HG03469 (cell line): ENCODE measurements at regions not wholly inside any gene's neighbourhood (a gene's known extent, or its start where the extent isn't known, plus 50 kb on each side); places are given as distances from the start of the nearest gene placed in this dataset.

ENCODE experiments used
- ATAC-seq: cut with Tn5 transposase; IDR thresholded peaks from one replicate; pipeline ENCODE4 v1.9.1; 2021; ENCODE audit warnings: mild to moderate bottlenecking, moderate library complexity, moderate number of reproducible peaks; ENCODE audit not compliant: unreplicated experiment

DNA sequence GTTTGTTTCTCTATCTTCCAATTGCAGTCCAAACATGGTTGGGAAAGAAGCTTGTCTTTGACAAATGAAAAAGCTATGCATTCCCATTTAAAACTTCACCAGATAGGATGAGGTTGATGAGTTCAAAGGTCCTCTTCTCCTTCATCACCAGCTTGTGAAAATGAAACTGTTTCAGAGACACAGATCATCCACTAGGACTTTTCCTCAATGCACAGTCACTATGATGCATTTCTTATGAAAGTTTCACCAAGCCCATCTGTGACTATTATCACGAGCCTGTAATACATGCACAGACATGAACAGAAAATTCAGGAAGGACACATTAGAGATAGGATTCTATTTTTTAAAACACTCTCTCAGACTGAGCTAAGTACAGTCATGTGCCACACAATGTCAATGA, 644.4 kb downstream of the PLCL1 start:
- ATAC-seq = no peak

DNA sequence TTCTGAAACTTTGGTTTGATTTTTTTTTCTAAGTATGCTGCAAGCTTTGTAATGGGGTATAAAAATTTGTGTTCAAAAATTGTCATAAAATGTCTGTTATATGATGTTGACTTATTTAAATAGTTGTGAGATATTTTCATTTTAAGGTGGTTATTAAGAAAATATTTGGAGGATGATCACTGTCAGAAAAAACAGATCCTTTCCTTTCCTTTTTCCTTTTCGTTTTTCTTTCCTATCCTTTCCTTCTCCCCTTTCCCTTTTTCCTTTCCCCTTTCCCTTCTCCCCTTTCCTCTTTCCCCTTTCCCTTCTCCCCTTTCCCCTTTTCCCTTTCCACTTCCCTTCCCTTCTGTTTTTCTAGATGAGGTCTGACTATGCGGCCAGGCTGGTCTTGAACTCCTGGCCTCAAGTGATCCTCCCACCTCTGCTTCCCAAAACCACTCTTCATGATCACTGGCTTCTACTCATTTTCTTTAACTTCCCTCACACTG, 640.5 kb downstream of the PLCL1 start:
- no peak for ATAC-seq

DNA sequence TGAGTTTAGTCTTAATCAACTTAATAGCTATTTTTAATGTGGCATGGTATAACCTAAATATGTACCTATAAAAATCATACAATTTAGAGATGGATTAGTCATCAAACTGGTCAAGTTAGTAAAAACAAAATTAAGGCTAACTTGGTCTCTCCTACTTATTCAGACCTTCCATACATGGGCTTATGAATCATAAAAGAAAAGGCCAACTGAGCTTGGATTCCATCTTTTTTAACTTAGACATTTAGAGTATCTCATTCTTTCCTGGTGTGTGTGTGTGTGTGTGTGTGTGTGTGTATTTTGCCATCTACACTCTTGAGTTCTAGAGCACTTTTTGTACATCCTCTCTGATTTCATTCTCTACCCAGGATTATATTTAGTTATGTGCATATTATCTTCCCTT, 637.5 kb downstream of the PLCL1 start:
- ATAC-seq = no peak

DNA sequence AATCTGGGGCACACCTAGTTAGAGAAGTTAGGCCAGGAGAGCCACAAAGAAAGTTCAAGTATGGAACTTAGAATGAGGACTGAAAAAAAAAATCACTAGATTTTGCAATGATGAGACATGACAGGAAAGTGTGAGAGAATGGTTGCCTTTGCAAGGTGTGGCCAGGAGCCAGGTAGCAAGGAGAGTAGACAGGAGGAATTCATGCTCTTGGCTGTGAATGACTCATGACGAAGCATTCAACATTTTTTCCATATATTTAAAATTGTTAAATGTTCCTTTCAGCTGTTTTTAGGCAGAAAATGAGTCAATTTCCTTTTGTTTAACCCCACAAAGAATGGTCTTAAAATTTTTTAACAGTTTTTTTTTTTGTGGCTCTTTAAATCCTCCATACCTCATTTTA, 636.9 kb downstream of the PLCL1 start:
- ATAC-seq = no peak

DNA sequence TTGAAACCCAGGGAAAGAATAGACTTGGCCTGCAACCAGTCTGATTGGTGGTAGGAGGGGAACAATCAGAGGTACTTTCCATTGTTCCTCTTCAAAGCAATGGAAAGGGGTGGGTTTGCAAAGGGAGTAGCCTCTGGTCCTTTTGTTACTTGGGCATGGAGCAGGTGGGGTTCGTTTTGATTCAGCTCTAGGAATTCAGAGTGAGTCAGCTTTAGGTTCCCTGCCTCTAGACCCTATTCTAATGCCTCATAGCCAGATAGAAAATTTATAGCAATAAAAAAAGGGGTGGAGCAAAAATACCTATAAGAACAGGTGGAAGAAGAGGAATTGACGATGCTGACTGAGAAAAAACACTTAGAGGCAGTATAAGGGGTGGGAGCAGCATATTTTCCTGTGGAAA, 636.4 kb downstream of the PLCL1 start:
- no peak for ATAC-seq

DNA sequence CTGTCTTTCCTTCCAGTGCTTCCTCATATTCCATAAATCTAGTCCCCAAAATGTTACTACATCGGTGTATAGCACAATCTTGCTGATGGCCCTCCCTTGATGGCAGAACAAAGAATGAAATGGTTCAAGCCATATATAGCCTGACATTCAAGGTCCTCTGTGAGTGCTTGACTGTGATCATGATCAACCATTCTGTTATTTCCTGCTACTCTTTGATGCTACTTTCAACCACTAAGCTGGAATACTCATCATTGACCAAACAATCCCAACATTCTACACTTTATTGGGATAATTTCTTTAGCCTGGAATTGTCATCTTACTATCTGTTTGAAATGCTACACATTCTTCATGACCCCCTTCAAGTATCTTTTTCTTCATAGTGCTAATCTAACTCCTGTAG, 633.9 kb downstream of the PLCL1 start:
- no peak for ATAC-seq

DNA sequence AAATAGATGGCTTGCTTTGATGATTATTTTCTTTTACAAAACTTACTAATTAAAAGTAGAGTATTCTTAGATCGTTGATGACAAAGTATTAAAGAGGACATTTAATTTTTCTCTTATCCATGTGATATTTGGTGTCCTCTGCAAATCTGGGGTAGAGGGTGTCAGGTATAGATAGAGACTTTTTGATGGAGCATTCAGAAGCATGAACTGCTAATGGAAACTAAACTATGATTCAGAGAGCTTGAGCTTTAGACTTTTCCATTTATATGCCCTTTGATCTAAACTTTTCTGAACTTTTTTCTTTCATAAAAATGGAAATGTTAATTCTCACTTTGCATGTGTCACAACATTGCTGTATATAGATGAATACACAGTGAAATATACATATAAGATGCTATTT, 619.7 kb downstream of the PLCL1 start:
- no peak for ATAC-seq

DNA sequence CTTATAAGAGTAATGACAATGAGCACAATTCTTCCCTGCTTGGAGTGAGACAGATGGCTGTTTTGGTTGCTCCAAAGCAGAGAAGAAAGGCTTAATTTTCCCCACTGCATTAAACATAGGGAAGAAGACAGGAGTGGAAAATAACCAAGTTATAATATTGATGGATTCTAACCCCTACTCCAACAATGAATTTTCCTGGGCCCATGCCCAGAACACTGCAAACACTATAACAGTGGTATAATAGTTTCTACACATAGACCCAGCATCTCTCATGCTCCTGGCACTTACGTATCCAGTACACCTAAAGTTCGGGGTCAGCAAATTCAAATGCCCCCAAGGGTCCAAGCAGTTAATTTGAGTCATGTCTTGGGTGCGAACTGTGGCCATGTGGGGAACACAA, 613.4 kb downstream of the PLCL1 start:
- no peak for ATAC-seq

DNA sequence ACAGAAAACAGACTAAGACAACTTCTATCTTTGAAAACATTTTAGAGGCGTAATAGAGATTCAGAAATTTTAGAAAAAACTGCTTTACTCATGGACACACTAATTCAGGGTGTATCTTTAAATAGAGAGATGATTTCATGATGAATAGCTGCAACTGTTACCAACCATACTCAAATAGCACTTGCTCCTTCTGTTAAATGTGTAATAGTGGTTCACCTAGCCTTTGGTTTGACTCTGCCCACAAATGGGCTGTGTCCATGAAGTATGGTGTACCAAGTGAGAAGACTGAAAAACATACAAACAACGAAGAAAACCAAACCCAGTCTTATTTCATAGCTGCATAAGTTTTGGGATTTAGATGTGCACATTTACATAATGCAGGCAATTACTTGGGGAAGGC, 610.6 kb downstream of the PLCL1 start:
- ATAC-seq = no peak

DNA sequence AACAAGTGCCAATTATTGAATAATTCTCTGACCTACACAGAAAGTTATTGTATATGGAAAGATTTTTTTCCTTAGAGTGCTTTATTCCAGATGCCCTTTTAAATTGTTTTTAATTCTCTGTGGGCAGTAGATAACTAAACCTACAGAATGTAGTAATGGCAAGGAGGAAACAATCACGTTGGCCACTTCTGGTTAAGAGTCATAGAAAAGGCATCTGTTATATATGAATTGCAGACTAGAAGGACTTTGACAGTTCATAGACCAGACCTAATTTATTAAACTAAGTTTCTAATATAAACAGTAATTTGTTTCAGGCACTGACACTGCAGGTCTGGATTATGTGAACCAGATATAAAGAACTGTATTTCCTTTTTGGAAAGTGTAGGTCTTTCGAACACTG, 607.5 kb downstream of the PLCL1 start:
- ATAC-seq = no peak

DNA sequence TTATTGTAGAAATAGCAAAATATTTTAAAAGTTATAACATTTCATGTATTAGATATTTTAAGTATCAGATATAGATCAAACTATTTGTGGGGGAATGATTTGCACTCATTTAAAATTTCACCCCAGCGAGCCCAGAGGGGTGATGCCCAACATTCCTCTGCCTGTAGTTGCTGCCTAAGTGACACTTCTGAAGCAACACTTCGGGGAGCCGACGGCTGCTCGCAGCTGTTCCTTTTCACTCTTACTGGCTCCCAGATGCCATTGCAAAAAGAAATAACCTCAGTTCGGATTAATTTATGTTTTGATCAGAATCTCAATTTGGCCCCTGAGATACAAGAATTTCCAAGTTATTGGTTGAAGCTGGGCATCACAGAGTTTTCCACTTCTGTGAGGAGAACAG, 603.8 kb downstream of the PLCL1 start:
- ATAC-seq = no peak

DNA sequence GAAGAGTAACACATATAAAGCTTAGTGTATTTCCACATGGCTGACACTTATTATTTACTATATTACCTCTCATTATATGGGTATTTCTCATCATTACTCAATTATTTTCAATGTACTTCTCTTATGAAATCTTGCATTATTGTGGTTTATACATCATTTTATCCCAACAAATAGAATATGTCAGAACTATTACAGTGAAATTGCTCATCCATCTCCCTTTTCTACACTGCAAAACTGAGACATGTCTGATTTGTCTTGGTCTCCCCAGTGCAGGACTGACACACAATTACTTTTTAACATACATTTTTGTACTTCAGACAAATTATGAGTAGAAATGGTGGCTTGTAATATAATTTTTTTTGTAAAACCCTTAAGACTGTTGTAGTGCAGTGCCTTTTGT, 600.9 kb downstream of the PLCL1 start:
- no peak for ATAC-seq

DNA sequence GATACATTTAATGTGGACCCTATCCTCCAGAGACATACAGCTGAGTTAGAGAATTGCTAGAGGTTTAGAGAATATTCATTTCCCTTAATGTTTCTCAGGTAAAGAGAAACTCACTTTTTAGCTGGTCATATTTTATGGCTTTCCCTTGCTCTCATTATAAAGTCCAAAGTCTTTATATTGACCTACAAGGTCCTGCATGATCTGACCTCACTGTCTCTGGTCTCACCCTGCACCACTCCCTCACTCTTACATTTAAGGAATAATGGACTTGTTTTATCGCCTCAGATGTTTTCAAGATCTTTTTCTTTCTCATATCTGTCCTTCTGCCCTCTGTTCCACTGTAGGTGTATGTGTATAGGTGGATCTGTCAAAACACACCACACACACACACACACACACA, 597.3 kb downstream of the PLCL1 start:
- no peak for ATAC-seq

DNA sequence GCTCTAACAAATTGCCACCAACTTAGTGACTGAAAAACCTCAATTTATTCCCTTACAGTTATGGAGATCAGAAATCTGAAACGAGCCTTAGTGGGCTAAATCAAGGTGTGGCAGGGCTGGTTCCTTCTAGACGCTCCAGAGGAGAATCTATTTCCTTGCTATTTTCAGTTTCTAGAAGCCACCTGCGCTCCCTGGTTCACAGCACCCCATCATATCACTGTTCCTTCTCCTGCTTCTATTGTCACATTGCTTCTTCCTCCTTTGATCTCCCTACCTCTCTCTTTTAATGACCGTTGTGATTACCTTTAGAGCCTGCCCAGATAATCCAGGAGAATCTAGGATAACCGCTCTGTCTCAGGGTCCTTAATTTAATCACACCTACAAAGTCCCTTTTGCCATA, 596.6 kb downstream of the PLCL1 start:
- ATAC-seq = no peak

DNA sequence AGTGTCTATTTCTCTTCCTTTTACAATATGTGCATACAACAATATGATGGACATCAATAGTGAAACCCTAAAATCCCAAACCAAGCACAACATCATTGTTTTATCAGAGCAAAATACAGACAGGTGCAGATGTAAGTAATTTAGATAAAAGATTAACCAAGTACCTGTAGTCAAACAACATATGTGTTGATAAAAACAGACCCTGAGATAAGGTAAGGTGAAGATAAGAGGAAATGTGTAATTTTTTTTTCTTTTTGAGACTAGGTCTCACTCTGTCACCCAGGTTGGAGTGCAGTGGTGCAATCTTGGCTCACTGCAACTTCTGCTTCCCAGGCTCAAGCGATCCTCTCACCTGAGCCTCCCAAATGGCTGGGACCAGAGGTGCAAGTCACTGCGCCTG, 589.8 kb downstream of the PLCL1 start:
- no peak for ATAC-seq

DNA sequence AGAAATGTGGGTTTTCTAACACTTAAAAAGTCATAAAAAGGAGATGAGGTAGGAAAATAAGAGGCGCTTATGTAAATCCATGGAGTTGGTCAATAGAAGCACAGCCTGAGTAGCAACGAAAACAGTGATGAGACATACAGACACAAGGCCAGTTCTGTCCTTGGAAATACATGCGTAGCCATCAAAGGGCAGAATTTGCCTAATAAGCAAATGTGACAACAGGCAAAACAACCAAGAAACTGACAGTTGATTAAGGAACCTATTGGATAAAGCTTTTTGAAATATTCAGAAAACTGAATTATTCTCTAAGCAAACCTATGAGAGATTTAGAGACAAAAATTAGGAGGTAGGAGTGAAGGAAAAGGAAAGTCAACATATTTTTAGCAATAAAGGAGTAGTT, 586.3 kb downstream of the PLCL1 start:
- ATAC-seq = no peak

DNA sequence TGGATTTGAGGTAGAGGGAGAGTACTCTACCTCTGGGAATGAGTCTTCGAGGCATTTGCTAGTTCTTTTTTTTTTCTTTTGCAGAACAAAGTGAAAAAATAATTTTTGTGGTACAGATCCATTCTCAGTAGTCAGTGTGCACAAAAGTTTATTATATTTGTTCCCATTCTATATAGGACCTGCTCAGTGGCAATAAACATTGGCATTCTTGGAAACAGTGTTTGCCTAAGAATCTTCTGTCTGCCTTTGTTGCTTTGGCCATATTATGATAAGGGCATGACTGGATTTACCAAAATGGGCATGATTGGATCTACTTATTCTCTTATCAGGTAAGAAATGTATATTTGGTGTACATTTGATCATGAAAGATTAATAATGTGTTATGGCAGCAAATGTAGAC, 583.3 kb downstream of the PLCL1 start:
- no peak for ATAC-seq

DNA sequence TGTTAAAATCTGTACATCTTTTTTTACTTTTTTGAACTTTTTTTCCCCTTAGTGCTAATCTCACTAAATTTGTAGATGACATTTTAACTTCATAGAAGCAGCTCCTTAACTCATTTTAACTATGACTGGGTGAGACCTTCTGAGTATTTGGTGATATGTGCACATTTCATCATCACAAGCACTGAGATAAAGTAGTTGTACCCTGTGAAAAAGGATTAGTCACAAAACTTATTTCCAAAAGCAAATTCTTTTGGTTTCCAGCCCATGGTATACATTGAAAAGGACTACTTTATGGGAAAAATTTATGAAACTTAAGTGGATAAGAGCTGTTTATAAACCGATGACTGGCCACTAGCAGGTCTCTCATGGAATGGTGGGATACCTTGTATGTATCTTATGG, 581.5 kb downstream of the PLCL1 start:
- no peak for ATAC-seq

DNA sequence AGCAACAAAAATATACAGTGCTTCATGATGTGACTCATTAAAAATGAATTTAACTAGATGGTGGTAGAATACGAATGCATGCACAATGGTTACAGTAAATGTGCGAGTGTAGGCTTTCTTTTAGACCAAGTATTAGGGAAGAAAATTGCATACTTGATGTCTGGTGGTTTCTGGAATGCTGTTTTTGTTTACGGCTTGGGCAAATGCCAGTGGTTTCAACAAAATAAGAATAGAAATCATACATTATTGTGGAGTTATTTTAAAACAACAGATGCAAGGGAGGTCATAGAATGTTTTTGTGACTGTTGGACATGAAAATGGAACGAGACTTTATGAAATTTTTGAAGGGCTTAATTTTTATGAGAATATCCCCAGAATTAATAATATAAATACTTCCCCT, 580.9 kb downstream of the PLCL1 start:
- no peak for ATAC-seq

DNA sequence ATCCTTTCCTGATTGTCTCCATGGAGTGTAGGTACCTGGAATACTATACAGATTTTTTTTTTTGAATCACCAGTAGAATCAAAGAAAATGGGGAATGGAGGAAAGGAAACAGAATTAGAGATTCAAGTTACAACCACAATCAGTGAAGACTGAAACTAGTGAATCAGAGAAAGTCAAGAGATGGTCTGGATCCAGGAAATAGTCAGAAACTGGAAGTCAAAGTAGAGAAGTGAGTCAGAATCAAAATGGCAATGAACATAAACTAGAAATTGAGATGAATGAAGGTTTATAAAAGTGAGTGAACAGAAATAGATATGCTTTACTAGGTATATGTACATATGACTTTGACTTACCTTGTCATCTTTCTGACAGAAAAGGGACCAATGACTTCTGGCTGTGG, 579.0 kb downstream of the PLCL1 start:
- ATAC-seq = no peak

DNA sequence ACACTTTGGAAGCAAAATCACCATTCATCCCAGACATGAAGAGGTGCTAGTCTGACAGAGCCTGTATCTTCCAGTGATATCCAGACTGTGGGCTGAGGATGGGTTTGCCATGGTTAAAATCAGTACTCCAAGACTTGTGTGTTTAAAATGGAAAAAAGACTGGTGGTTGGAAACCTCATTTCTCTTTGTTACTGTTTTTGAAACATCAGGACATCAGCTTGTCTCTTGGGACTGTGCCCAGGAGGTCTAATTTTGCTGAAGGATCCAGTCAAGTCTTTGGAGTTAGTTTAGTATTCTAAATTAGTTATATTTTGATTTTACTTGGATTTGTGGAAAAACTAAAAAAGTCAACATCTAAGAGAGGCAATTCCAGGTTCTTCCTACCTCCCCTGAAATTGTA, 578.4 kb downstream of the PLCL1 start:
- ATAC-seq = no peak

DNA sequence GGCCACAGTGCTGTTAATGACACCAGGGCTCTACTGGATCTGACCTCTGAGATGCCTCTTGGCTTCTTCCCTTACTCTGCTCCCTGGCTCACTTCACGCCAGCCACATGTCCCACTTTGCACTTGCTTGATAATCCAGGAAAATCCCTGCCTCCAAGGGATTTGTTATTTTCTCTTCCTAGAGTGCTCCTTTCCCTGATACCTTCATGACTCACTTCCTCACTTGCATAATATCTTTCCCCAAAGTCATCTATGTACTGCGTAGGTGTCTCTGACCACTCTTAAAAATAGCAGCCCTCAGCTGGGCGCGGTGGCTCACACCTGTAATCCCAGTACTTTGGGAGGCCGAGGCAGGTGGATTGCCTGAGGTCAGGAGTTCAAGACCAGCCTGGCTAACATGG, 572.3 kb downstream of the PLCL1 start:
- ATAC-seq = no peak

DNA sequence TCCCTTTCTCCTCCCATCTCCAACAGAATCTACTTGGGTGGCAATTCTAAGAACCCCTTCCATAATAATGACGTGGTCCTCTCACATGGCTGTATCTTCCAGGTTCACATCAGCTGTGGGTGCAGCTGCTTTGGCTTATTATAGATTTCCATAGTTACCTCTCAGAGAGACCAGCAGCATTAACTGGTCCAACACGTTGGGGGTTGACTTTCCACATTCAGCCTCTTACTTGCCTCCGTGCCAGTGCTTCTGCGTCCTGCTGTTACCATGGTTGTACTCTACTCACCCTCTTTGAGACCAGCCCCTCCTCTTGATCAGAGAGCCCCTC, 570.7 kb downstream of the PLCL1 start:
- no peak for ATAC-seq
